ENCODE measurements at regions not wholly inside any gene's neighbourhood (a gene's known extent, or its start where the extent isn't known, plus 50 kb on each side); places are given as distances from the start of the nearest gene placed in this dataset.

DNA sequence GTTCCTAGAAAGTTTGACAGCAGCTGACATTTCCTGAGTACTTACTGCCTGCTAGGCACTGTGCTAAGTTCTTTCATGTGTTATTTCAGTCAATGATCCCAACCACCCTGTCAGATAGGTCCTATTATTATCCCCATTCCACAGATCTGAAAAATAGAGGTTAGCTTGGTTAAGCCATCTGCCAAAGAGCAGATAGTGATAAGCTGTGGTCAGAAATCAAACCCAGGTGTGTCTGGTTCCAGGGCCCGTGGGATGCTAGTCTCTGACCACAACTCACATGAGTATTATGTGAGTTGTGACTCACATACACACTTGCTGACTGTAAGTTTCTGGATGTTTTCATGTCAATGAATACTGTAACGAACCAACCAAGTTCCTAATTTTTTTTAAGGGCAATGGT lies 132.0 kb upstream of the APCDD1 start:
- Histone ChIP-seq H3K4me1 (ENCODE audit: control insufficient read depth in 2 of 3, insufficient read depth in 2 of 3, low read depth in 1 of 3, low read length in 3 of 3) (no peaks in the 10 kb centered on the region), H3K4me3 (ENCODE audit: low read length in 3 of 3) (no peak overlapping the region), H3K36me3 (ENCODE audit: control insufficient read depth in 2 of 3, insufficient read depth in 3 of 3, low read length in 3 of 3) (no peaks in the 10 kb centered on the region), H3K9ac (ENCODE audit: low read length in 3 of 3) (no peak overlapping the region), H3K9me3 (ENCODE audit: control insufficient read depth in 2 of 3, insufficient read depth in 1 of 3, low read length in 3 of 3) (no peaks in the 10 kb centered on the region), H3K27ac (ENCODE audit: low read depth in 2 of 2, low read length in 2 of 2) (no peak overlapping the region), H3K27me3 (ENCODE audit: control insufficient read depth, insufficient read depth, low read length) (no peaks in the 10 kb centered on the region)
- DNase-seq (no peak), FAIRE-seq (no peak)
- intact Hi-C loops (cut with DNase I) = no loop called here
- TF ChIP-seq CTCF (IDR thresholded peaks at IDR 0.05; ENCODE audit: borderline replicate concordance, extremely low read depth, insufficient read depth) = no peak

DNA sequence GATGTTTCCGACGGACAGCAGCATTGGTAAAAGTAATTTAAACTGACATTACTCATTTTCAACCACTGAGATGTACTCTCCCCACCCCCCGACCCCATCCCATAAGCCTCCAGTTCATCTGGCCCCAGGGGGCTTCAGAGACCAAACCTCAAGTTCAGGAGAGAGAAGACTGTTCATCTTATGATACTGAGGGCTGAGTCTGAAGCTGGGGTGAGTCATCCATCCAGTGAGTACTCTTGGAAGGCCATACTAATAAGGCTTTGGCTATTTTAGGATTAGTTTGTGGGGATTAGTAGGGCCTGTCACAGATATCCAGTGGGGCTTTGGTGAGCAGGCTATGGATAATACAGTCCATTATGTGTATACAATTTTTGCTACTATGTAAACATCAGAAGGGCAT lies 125.3 kb upstream of the APCDD1 start:
- H3K4me1 ChIP-seq (ENCODE audit: control insufficient read depth in 2 of 3, insufficient read depth in 2 of 3, low read depth in 1 of 3, low read length in 3 of 3) = no peaks in the 10 kb centered on the region
- intact Hi-C loops (cut with DNase I) = no loop called here
- FAIRE-seq (no peak), DNase-seq (no peak)
- no peaks in the 10 kb centered on the region for H3K9me3 ChIP-seq (ENCODE audit: control insufficient read depth in 2 of 3, insufficient read depth in 1 of 3, low read length in 3 of 3)
- H3K27ac ChIP-seq (ENCODE audit: low read depth in 2 of 2, low read length in 2 of 2) = no peak overlapping the region
- no peaks in the 10 kb centered on the region for H3K27me3 ChIP-seq (ENCODE audit: control insufficient read depth, insufficient read depth, low read length)
- H3K36me3 ChIP-seq (ENCODE audit: control insufficient read depth in 2 of 3, insufficient read depth in 3 of 3, low read length in 3 of 3) = no peaks in the 10 kb centered on the region
- no peak overlapping the region for H3K4me3 ChIP-seq (ENCODE audit: low read length in 3 of 3)
- H3K9ac ChIP-seq (ENCODE audit: low read length in 3 of 3) = no peak overlapping the region
- no peak for TF ChIP-seq CTCF (IDR thresholded peaks at IDR 0.05; ENCODE audit: borderline replicate concordance, extremely low read depth, insufficient read depth)

GRCh38 chr18:10330428-10330827 lies 124.0 kb upstream of the APCDD1 start:
- no peak for TF ChIP-seq CTCF (IDR thresholded peaks at IDR 0.05; ENCODE audit: borderline replicate concordance, extremely low read depth, insufficient read depth)
- no peaks in the 10 kb centered on the region for H3K9me3 ChIP-seq (ENCODE audit: control insufficient read depth in 2 of 3, insufficient read depth in 1 of 3, low read length in 3 of 3)
- no peak overlapping the region for H3K9ac ChIP-seq (ENCODE audit: low read length in 3 of 3)
- no peak overlapping the region for H3K27ac ChIP-seq (ENCODE audit: low read depth in 2 of 2, low read length in 2 of 2)
- H3K4me1 ChIP-seq (ENCODE audit: control insufficient read depth in 2 of 3, insufficient read depth in 2 of 3, low read depth in 1 of 3, low read length in 3 of 3) = no peaks in the 10 kb centered on the region
- H3K27me3 ChIP-seq (ENCODE audit: control insufficient read depth, insufficient read depth, low read length) = no peaks in the 10 kb centered on the region
- FAIRE-seq (no peak), DNase-seq (no peak)
- no peak overlapping the region for H3K4me3 ChIP-seq (ENCODE audit: low read length in 3 of 3)
- no peaks in the 10 kb centered on the region for H3K36me3 ChIP-seq (ENCODE audit: control insufficient read depth in 2 of 3, insufficient read depth in 3 of 3, low read length in 3 of 3)
- intact Hi-C loops (cut with DNase I) = no loop called here

- Histone ChIP-seq H3K9me3 (ENCODE audit: control insufficient read depth in 2 of 3, insufficient read depth in 1 of 3, low read length in 3 of 3) (no peaks in the 10 kb centered on the region), H3K4me1 (ENCODE audit: control insufficient read depth in 2 of 3, insufficient read depth in 2 of 3, low read depth in 1 of 3, low read length in 3 of 3) (no peaks in the 10 kb centered on the region), H3K36me3 (ENCODE audit: control insufficient read depth in 2 of 3, insufficient read depth in 3 of 3, low read length in 3 of 3) (no peaks in the 10 kb centered on the region), H3K4me3 (ENCODE audit: low read length in 3 of 3) (no peak overlapping the region), H3K27ac (ENCODE audit: low read depth in 2 of 2, low read length in 2 of 2) (no peak overlapping the region), H3K9ac (ENCODE audit: low read length in 3 of 3) (no peak overlapping the region), H3K27me3 (ENCODE audit: control insufficient read depth, insufficient read depth, low read length) (no peaks in the 10 kb centered on the region)
- no peak for TF ChIP-seq CTCF (IDR thresholded peaks at IDR 0.05; ENCODE audit: borderline replicate concordance, extremely low read depth, insufficient read depth)
- intact Hi-C loops (cut with DNase I) = no loop called here
- DNase-seq (no peak), FAIRE-seq (no peak)
Measured at GRCh38 chr18:10332452-10332851, 122.0 kb upstream of the APCDD1 start.

Measured in kidney (tissue), 13 donors.